ENCODE measurements at regions not wholly inside any gene's neighbourhood (a gene's known extent, or its start where the extent isn't known, plus 50 kb on each side); places are given as distances from the start of the nearest gene placed in this dataset.

DNA sequence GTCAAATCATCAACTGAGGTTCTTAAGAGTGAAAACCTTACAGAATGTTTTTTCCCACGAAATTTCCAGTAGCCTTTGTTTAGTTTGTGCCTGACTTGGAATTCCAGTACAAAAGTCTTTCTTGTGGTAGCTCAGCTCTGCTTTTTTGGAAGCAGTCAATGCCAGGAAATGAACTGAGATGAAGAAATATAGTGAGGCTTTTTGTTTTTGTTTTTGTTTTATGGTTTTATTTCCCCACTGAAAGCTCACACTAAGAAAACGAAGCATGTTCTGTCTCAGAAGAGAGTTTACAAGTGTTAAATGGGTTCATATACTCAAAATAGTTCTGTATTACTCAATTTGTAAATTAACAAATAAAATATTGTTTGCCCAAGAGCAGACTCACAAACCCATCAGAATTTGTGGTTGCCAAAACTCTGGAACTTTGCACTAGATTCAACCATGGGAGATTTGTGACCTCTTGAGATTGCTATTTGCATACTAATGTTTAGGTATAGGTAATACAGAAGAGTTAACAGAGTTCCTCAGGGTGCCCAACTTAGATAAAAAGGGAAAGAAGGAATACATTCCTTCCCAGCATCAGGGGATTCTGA is 1060.8 kb downstream of the FAT4 start:
- TF ChIP-seq, protein P1, sequence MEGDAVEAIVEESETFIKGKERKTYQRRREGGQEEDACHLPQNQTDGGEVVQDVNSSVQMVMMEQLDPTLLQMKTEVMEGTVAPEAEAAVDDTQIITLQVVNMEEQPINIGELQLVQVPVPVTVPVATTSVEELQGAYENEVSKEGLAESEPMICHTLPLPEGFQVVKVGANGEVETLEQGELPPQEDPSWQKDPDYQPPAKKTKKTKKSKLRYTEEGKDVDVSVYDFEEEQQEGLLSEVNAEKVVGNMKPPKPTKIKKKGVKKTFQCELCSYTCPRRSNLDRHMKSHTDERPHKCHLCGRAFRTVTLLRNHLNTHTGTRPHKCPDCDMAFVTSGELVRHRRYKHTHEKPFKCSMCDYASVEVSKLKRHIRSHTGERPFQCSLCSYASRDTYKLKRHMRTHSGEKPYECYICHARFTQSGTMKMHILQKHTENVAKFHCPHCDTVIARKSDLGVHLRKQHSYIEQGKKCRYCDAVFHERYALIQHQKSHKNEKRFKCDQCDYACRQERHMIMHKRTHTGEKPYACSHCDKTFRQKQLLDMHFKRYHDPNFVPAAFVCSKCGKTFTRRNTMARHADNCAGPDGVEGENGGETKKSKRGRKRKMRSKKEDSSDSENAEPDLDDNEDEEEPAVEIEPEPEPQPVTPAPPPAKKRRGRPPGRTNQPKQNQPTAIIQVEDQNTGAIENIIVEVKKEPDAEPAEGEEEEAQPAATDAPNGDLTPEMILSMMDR (IDR thresholded peaks at IDR 0.05; ENCODE audit: low read depth, low read length, poor library complexity, severe bottlenecking), result no peak
- TF ChIP-seq EZH2phosphoT487 (IDR thresholded peaks at IDR 0.05; ENCODE audit: borderline replicate concordance, low read length), result no peak
